ENCODE measurements at regions not wholly inside any gene's neighbourhood (a gene's known extent, or its start where the extent isn't known, plus 50 kb on each side); places are given as distances from the start of the nearest gene placed in this dataset.

GRCh38 chr13:39847336-39847735, 191.9 kb downstream of the COG6 start:
- TF ChIP-seq EZH2 (IDR thresholded peaks at IDR 0.05; ENCODE audit: low read length) (no peak), CTCF (optimal IDR thresholded peaks at IDR 0.05 in 1 of 3, IDR thresholded peaks at IDR 0.05 in 1 of 3, conservative IDR thresholded peaks at IDR 0.05 in 1 of 3; ENCODE audit: extremely low read depth in 1 of 3, insufficient read depth in 2 of 3, low read length in 3 of 3) (no peak)
- Histone ChIP-seq H3K9me3 (ENCODE audit: control insufficient read depth, low read depth, low read length) (no peaks in the 10 kb centered on the region), H3K4me1 (ENCODE audit: control insufficient read depth, extremely low read depth, insufficient read depth, low read length) (no peaks in the 10 kb centered on the region), H3K27me3 (ENCODE audit: control insufficient read depth, extremely low read depth, insufficient read depth, low read length) (no peaks in the 10 kb centered on the region), H3K4me2 (ENCODE audit: control insufficient read depth, extremely low read depth, insufficient read depth, low read depth, low read length) (no peak overlapping the region), H4K20me1 (ENCODE audit: control insufficient read depth, extremely low read depth, insufficient read depth, low read length) (no peaks in the 10 kb centered on the region), H3K79me2 (ENCODE audit: control insufficient read depth, insufficient read depth, low read length) (no peaks in the 10 kb centered on the region), H3K4me3 (ENCODE audit: control insufficient read depth in 2 of 3, extremely low read depth in 1 of 3, insufficient read depth in 2 of 3, low read depth in 1 of 3, low read length in 3 of 3) (no peak overlapping the region), H3K27ac (ENCODE audit: control insufficient read depth, insufficient read depth, low read length) (no peak overlapping the region), H3K9me1 (ENCODE audit: control insufficient read depth, extremely low read depth, insufficient read depth, low read length) (no peaks in the 10 kb centered on the region), H3K36me3 (ENCODE audit: control insufficient read depth in 2 of 2, extremely low read depth in 1 of 2, insufficient read depth in 2 of 2, low read length in 2 of 2) (no peaks in the 10 kb centered on the region), H3K9ac (ENCODE audit: control insufficient read depth, extremely low read depth, insufficient read depth, low read length) (no peak overlapping the region), H2AFZ (ENCODE audit: control insufficient read depth, low read length) (no peak overlapping the region)
- DNase-seq (ENCODE audit: low read depth, low spot score) (no peak), FAIRE-seq (no peak)
- dilution Hi-C loops (cut with MboI; ENCODE audit: extremely low pct_ligation_motif_present, low sequenced_read_pairs), result no loop called here

GRCh38 chr13:39855236-39855635, 199.8 kb downstream of the COG6 start:
- dilution Hi-C loops (cut with MboI; ENCODE audit: extremely low pct_ligation_motif_present, low sequenced_read_pairs), result no loop called here
- H2AFZ ChIP-seq (ENCODE audit: control insufficient read depth, low read length), result peak overlapping the region; percentile 23
- DNase-seq (ENCODE audit: low read depth, low spot score) (no peak), FAIRE-seq (no peak)
- no peaks in the 10 kb centered on the region for H3K9me3 ChIP-seq (ENCODE audit: control insufficient read depth, low read depth, low read length)
- H3K27ac ChIP-seq (ENCODE audit: control insufficient read depth, insufficient read depth, low read length), result no peak overlapping the region
- no peak overlapping the region for H3K4me2 ChIP-seq (ENCODE audit: control insufficient read depth, extremely low read depth, insufficient read depth, low read depth, low read length)
- TF ChIP-seq EZH2 (IDR thresholded peaks at IDR 0.05; ENCODE audit: low read length) (no peak), CTCF (optimal IDR thresholded peaks at IDR 0.05 in 1 of 3, IDR thresholded peaks at IDR 0.05 in 1 of 3, conservative IDR thresholded peaks at IDR 0.05 in 1 of 3; ENCODE audit: extremely low read depth in 1 of 3, insufficient read depth in 2 of 3, low read length in 3 of 3) (no peak)
- no peaks in the 10 kb centered on the region for H4K20me1 ChIP-seq (ENCODE audit: control insufficient read depth, extremely low read depth, insufficient read depth, low read length)
- no peak overlapping the region for H3K9ac ChIP-seq (ENCODE audit: control insufficient read depth, extremely low read depth, insufficient read depth, low read length)
- no peaks in the 10 kb centered on the region for H3K9me1 ChIP-seq (ENCODE audit: control insufficient read depth, extremely low read depth, insufficient read depth, low read length)
- no peaks in the 10 kb centered on the region for H3K79me2 ChIP-seq (ENCODE audit: control insufficient read depth, insufficient read depth, low read length)
- no peaks in the 10 kb centered on the region for H3K36me3 ChIP-seq (ENCODE audit: control insufficient read depth in 2 of 2, extremely low read depth in 1 of 2, insufficient read depth in 2 of 2, low read length in 2 of 2)
- no peaks in the 10 kb centered on the region for H3K4me1 ChIP-seq (ENCODE audit: control insufficient read depth, extremely low read depth, insufficient read depth, low read length)
- H3K4me3 ChIP-seq (ENCODE audit: control insufficient read depth in 2 of 3, extremely low read depth in 1 of 3, insufficient read depth in 2 of 3, low read depth in 1 of 3, low read length in 3 of 3), result no peak overlapping the region
- no peaks in the 10 kb centered on the region for H3K27me3 ChIP-seq (ENCODE audit: control insufficient read depth, extremely low read depth, insufficient read depth, low read length)

Data from keratinocyte (primary cell).